Liver (tissue), 3 donors: ENCODE measurements at regions not wholly inside any gene's neighbourhood (a gene's known extent, or its start where the extent isn't known, plus 50 kb on each side); places are given as distances from the start of the nearest gene placed in this dataset.

Experiments used
- GABPA ChIP-seq, 2 donors: IDR thresholded peaks in 1 of 2; conservative IDR thresholded peaks in 1 of 2; 2 replicates each; pipeline ENCODE4 v1.6.1; 2016; ENCODE audit warnings: antibody characterized with exemption in 2 of 2, mild to moderate bottlenecking in 1 of 2, moderate library complexity in 1 of 2
- YY1 ChIP-seq: IDR thresholded peaks from 2 replicates; pipeline ENCODE4 v1.6.1; 2016; ENCODE audit warnings: antibody characterized with exemption, mild to moderate bottlenecking
- TF ChIP-seq, protein P1 (sequence below): fragments of 150-350 bp; IDR thresholded peaks from 2 replicates; pipeline ENCODE4 v1.5.1; 2017; ENCODE audit warnings: improper control_type of control experiment, low read depth, low read length; ENCODE audit not compliant: missing input control
- donor health status: healthy.
- donor health status: healthy.

DNA sequence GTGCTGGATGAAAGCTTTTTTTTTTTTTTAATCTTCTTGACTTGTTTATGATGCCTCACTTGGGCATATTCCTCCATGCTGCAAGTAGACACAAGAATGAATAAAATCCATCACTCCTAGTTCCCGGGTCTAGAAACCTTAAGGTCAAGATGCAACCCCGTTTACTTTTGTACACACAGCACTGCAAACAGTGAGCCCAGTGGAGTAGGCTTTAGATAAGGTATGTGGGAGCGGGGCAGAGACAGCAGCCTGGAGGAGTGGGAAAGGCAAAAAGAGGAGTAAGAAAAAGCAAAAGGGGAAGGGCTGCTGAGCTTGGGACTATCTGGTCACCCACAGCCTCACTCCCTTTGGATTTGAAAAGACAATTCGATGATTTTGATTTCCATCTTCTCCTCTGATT, 429.8 kb upstream of the ARGLU1 start:
- TF ChIP-seq, protein P1, sequence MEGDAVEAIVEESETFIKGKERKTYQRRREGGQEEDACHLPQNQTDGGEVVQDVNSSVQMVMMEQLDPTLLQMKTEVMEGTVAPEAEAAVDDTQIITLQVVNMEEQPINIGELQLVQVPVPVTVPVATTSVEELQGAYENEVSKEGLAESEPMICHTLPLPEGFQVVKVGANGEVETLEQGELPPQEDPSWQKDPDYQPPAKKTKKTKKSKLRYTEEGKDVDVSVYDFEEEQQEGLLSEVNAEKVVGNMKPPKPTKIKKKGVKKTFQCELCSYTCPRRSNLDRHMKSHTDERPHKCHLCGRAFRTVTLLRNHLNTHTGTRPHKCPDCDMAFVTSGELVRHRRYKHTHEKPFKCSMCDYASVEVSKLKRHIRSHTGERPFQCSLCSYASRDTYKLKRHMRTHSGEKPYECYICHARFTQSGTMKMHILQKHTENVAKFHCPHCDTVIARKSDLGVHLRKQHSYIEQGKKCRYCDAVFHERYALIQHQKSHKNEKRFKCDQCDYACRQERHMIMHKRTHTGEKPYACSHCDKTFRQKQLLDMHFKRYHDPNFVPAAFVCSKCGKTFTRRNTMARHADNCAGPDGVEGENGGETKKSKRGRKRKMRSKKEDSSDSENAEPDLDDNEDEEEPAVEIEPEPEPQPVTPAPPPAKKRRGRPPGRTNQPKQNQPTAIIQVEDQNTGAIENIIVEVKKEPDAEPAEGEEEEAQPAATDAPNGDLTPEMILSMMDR: no peak
- TF ChIP-seq GABPA (IDR thresholded peaks at IDR 0.05 in 1 of 2, conservative IDR thresholded peaks at IDR 0.05 in 1 of 2): no peak
- no peak for TF ChIP-seq YY1
